ENCODE measurements at regions not wholly inside any gene's neighbourhood (a gene's known extent, or its start where the extent isn't known, plus 50 kb on each side); places are given as distances from the start of the nearest gene placed in this dataset.

- Histone ChIP-seq H2AFZ (ENCODE audit: low read length) (no peak overlapping the region), H3K79me1 (ENCODE audit: insufficient read depth, low read depth, low read length, poor library complexity, severe bottlenecking) (no peaks in the 10 kb centered on the region), H2BK20ac (ENCODE audit: low read depth, low read length, poor library complexity, severe bottlenecking) (no peak overlapping the region), H4K91ac (ENCODE audit: insufficient read length, low read depth, low read length) (no peak overlapping the region), H3K56ac (ENCODE audit: insufficient read length, low read depth, low read length) (no peak overlapping the region), H4K5ac (ENCODE audit: insufficient read length, low read depth, low read length) (no peak overlapping the region), H3K9ac (ENCODE audit: extremely low read depth, insufficient read length, low read length) (no peak overlapping the region), H3K27me3 (ENCODE audit: insufficient read depth, low read length) (no peaks in the 10 kb centered on the region), H2BK120ac (ENCODE audit: low read depth, low read length, poor library complexity, severe bottlenecking) (no peak overlapping the region), H4K20me1 (ENCODE audit: control insufficient read depth, insufficient read depth, insufficient read length) (no peaks in the 10 kb centered on the region), H3K14ac (ENCODE audit: insufficient read depth, low read length) (no peak overlapping the region), H3K23me2 (ENCODE audit: insufficient read length, low read depth, low read length, poor library complexity, severe bottlenecking) (no peaks in the 10 kb centered on the region), H3K79me2 (ENCODE audit: insufficient read depth, low read length) (no peaks in the 10 kb centered on the region), H2BK12ac (ENCODE audit: insufficient read length, low read depth, low read length) (no peak overlapping the region), H3K27ac (ENCODE audit: insufficient read length, low read depth, low read length) (no peak overlapping the region), H3K18ac (ENCODE audit: insufficient read length, low read depth, low read length) (no peak overlapping the region), H3K4me2 (ENCODE audit: insufficient read depth, insufficient read length, low read length) (no peak overlapping the region), H3T11ph (ENCODE audit: low read length) (no peak overlapping the region), H2AK5ac (ENCODE audit: insufficient read length, low read length) (no peak overlapping the region), H3K9me3 (ENCODE audit: control insufficient read depth, low read depth, low read length) (no peaks in the 10 kb centered on the region), H3K4ac (ENCODE audit: low read depth, low read length) (no peak overlapping the region), H4K8ac (replicated peaks; ENCODE audit: insufficient read length, low read depth, low read length) (no peak overlapping the region), H2BK15ac (ENCODE audit: low read depth, low read length) (no peak overlapping the region), H2BK5ac (ENCODE audit: insufficient read length, low read length) (no peak overlapping the region), H3K4me1 (ENCODE audit: insufficient read depth, low read length) (no peaks in the 10 kb centered on the region), H3K23ac (ENCODE audit: insufficient read length, low read depth, low read length) (no peak overlapping the region)
- Mint-ChIP-seq H3K4me1 (peaks cover 5 to 14% of the 10 kb centered on the region in 2 experiments; a peak in 3 of 4 replicates), H3K27me3 (ENCODE audit: low read depth) (no peaks in the 10 kb centered on the region), H3K4me3 (no peak overlapping the region), H3K27ac (peak overlapping the region in 1 of 3 experiments; percentile 49; a peak in 1 of 7 replicates), H3K36me3 (ENCODE audit: insufficient read depth in 1 of 3, low read depth in 3 of 3) (peaks cover 0 to 8% (median 4%) of the 10 kb centered on the region in 3 experiments; a peak in 3 of 7 replicates), H3K9me3 (no peaks in the 10 kb centered on the region; a peak in 1 of 5 replicates)
- no peak for DNase-seq
- TF ChIP-seq CTCF (conservative IDR thresholded peaks at IDR 0.05): no peak
- WGBS (ENCODE audit: extremely low coverage, insufficient read length, low lambda C conversion rate): no CpG with 5 or more reads among the region's 7 CpGs
Measured at GRCh38 chr21:31493350-31493880, 149.4 kb upstream of the TIAM1 start.
